IMR-90 (cell line): ENCODE measurements at regions not wholly inside any gene's neighbourhood (a gene's known extent, or its start where the extent isn't known, plus 50 kb on each side); places are given as distances from the start of the nearest gene placed in this dataset.

Experiments
- ATAC-seq: fragments of 200-7000 bp; cut with Tn5 transposase; 2 replicates; pipeline ENCODE4 v1.9.1; 2020; ENCODE audit warnings: low read depth, mild to moderate bottlenecking, moderate library complexity
- BruUV-seq: library from RNA; stranded (reverse); fragments of 400-500 nt; replicated peaks from 2 replicates; lab custom pipeline; 2021; lab: Mats Ljungman, UMichigan
- CTCF ChIA-PET: fragments of 300-600 bp; formaldehyde crosslinking; extraction: SDS; loops from one replicate; lab custom pipeline; 2021; ENCODE audit warnings: antibody characterized with exemption; lab: Yijun Ruan, JAX
- POLR2A ChIA-PET: fragments of 300-600 bp; sonication (Branson Sonifier 250); formaldehyde crosslinking; loops from one replicate; lab custom pipeline; 2022; ENCODE audit warnings: antibody characterized with exemption; ENCODE audit not compliant: unreplicated experiment; lab: Charles Lee
- DNase-seq: peaks from one replicate; pipeline ENCODE4 v3.0.0; 2013
- H2AFZ ChIP-seq: replicated peaks from 2 replicates; pipeline ENCODE3; 2013; ENCODE audit warnings: low read length, mild to moderate bottlenecking; ENCODE audit not compliant: poor library complexity
- H2AK5ac ChIP-seq: 2 replicates; pipeline ENCODE4 v1.6.1; 2013; ENCODE audit warnings: low read depth, low read length, inconsistent platforms
- H2AK9ac ChIP-seq: replicated peaks from 2 replicates; pipeline ENCODE3; 2013; ENCODE audit warnings: mild to moderate bottlenecking, low read depth, low read length, moderate library complexity; ENCODE audit not compliant: poor library complexity
- H2BK120ac ChIP-seq: 2 replicates; pipeline ENCODE4 v1.6.1; 2013; ENCODE audit warnings: low read depth, low read length, inconsistent platforms
- H2BK15ac ChIP-seq: 3 replicates; pipeline ENCODE4 v1.6.1; 2013; ENCODE audit warnings: low read depth, low read length, inconsistent platforms
- H2BK20ac ChIP-seq: 2 replicates; pipeline ENCODE4 v1.6.1; 2013; ENCODE audit warnings: low read depth, mild to moderate bottlenecking, inconsistent platforms, low read length, moderate library complexity
- H2BK5ac ChIP-seq: 2 replicates; pipeline ENCODE4 v1.6.1; 2013; ENCODE audit warnings: mild to moderate bottlenecking, low read depth, low read length, inconsistent platforms; ENCODE audit not compliant: poor library complexity, severe bottlenecking
- H3K14ac ChIP-seq: replicated peaks from 2 replicates; pipeline ENCODE4 v1.6.1; 2013; ENCODE audit warnings: low read depth, low read length, inconsistent platforms
- H3K18ac ChIP-seq: 2 replicates; pipeline ENCODE4 v1.6.1; 2013; ENCODE audit warnings: low read depth, low read length, control low read depth
- H3K23ac ChIP-seq: 2 replicates; pipeline ENCODE4 v1.6.1; 2013; ENCODE audit warnings: low read depth, low read length, inconsistent platforms
- H3K27ac ChIP-seq: 2 replicates; pipeline ENCODE4 v1.5.1; 2013; ENCODE audit warnings: mild to moderate bottlenecking, control low read depth, low read length; ENCODE audit not compliant: insufficient read depth
- H3K27me3 ChIP-seq: 2 replicates; pipeline ENCODE4 v1.6.1; 2013; ENCODE audit warnings: low read length; ENCODE audit not compliant: control insufficient read depth, insufficient read depth
- H3K36me3 ChIP-seq: 2 replicates; pipeline ENCODE4 v1.6.1; 2013; ENCODE audit warnings: low read length, mixed read lengths; ENCODE audit not compliant: control insufficient read depth, insufficient read depth
- H3K4ac ChIP-seq: 2 replicates; pipeline ENCODE4 v1.6.1; 2013; ENCODE audit warnings: low read depth, low read length, inconsistent platforms
- H3K4me1 ChIP-seq: 2 replicates; pipeline ENCODE4 v1.6.1; 2013; ENCODE audit warnings: low read length, mixed read lengths; ENCODE audit not compliant: control insufficient read depth, insufficient read depth
- H3K4me2 ChIP-seq: 2 replicates; pipeline ENCODE4 v1.6.1; 2013; ENCODE audit warnings: low read depth, mild to moderate bottlenecking, control low read depth, low read length, moderate library complexity
- H3K4me3 ChIP-seq: 2 replicates; pipeline ENCODE4 v1.5.1; 2013; ENCODE audit warnings: low read depth, mild to moderate bottlenecking, control low read depth, low read length, moderate library complexity; ENCODE audit not compliant: insufficient read depth
- H3K56ac ChIP-seq: 2 replicates; pipeline ENCODE4 v1.6.1; 2013; ENCODE audit warnings: low read length, inconsistent platforms; ENCODE audit not compliant: insufficient read depth; ENCODE audit errors: extremely low read depth
- H3K79me1 ChIP-seq, 2 experiments: 2 replicates each; pipeline ENCODE4 v1.6.1; 2013; ENCODE audit warnings: low read length in 2 of 2, inconsistent platforms in 1 of 2, low read depth in 1 of 2
- H3K9ac ChIP-seq: 2 replicates; pipeline ENCODE4 v1.6.1; 2013; ENCODE audit warnings: low read depth, low read length, control low read depth
- H3K9me1 ChIP-seq: 2 replicates; pipeline ENCODE4 v1.6.1; 2013; ENCODE audit warnings: low read length, inconsistent platforms; ENCODE audit not compliant: insufficient read depth
- H3K9me3 ChIP-seq: 2 replicates; pipeline ENCODE4 v1.6.1; 2013; ENCODE audit warnings: low read length; ENCODE audit not compliant: control insufficient read depth, insufficient read depth
- H4K20me1 ChIP-seq: 2 replicates; pipeline ENCODE4 v1.6.1; 2013; ENCODE audit warnings: low read length, inconsistent platforms; ENCODE audit not compliant: insufficient read depth
- H4K5ac ChIP-seq: 2 replicates; pipeline ENCODE4 v1.6.1; 2013; ENCODE audit warnings: mild to moderate bottlenecking, low read depth, low read length, control low read depth
- H4K8ac ChIP-seq, 2 experiments: 2 replicates each; pipeline ENCODE4 v1.6.1; 2013; ENCODE audit warnings: low read depth in 2 of 2, low read length in 2 of 2, control low read depth in 1 of 2, inconsistent platforms in 1 of 2
- H4K91ac ChIP-seq: 2 replicates; pipeline ENCODE4 v1.6.1; 2013; ENCODE audit warnings: low read depth, low read length, inconsistent platforms; ENCODE audit not compliant: insufficient read depth
- BHLHE40 ChIP-seq: fragments of 150-350 bp; IDR thresholded peaks from 2 replicates; pipeline ENCODE4 v1.6.1; 2016; ENCODE audit warnings: mild to moderate bottlenecking, low read depth, low read length
- CEBPB ChIP-seq: IDR thresholded peaks from 2 replicates; pipeline ENCODE4 v1.6.1; 2012; ENCODE audit warnings: low read depth, low read length, improper control_type of control experiment
- CHD1 ChIP-seq: IDR thresholded peaks from 2 replicates; pipeline ENCODE4 v1.6.1; 2012; ENCODE audit warnings: low read depth, low read length, improper control_type of control experiment
- FOS ChIP-seq: fragments of 150-350 bp; IDR thresholded peaks from 2 replicates; pipeline ENCODE4 v1.6.1; 2016; ENCODE audit warnings: low read depth, low read length
- MAFK ChIP-seq: IDR thresholded peaks from 2 replicates; pipeline ENCODE4 v1.6.1; 2012; ENCODE audit warnings: low read depth, low read length, improper control_type of control experiment
- MAZ ChIP-seq: IDR thresholded peaks from 2 replicates; pipeline ENCODE4 v1.6.1; 2012; ENCODE audit warnings: low read depth, mild to moderate bottlenecking, low read length, improper control_type of control experiment, moderate library complexity, borderline replicate concordance
- MXI1 ChIP-seq: IDR thresholded peaks from 2 replicates; pipeline ENCODE4 v1.6.1; 2012; ENCODE audit warnings: low read depth, mild to moderate bottlenecking, low read length, moderate library complexity, borderline replicate concordance
- NFE2L2 ChIP-seq: fragments of 150-350 bp; IDR thresholded peaks from 2 replicates; pipeline ENCODE4 v1.6.1; 2016; ENCODE audit warnings: low read depth, mild to moderate bottlenecking, low read length
- POLR2A ChIP-seq: IDR thresholded peaks from 2 replicates; pipeline ENCODE4 v1.6.1; 2012; ENCODE audit warnings: mild to moderate bottlenecking, low read depth, low read length
- RAD21 ChIP-seq: IDR thresholded peaks from 2 replicates; pipeline ENCODE4 v1.6.1; 2012; ENCODE audit warnings: low read length, improper control_type of control experiment
- RCOR1 ChIP-seq: IDR thresholded peaks from 2 replicates; pipeline ENCODE4 v1.6.1; 2012; ENCODE audit warnings: mild to moderate bottlenecking, low read length, improper control_type of control experiment; ENCODE audit not compliant: insufficient replicate concordance
- RFX5 ChIP-seq: IDR thresholded peaks from 2 replicates; pipeline ENCODE4 v1.8.0; 2012; ENCODE audit warnings: low read depth, mild to moderate bottlenecking, low read length, moderate library complexity
- SMC3 ChIP-seq: fragments of 150-350 bp; IDR thresholded peaks from 2 replicates; pipeline ENCODE4 v1.6.1; 2016; ENCODE audit warnings: low read depth, mild to moderate bottlenecking, antibody characterized with exemption, low read length, moderate library complexity
- WGBS, 2 experiments: methylation state at CpG; one replicate each; pipeline versions ENCODE4 v1.1.5 to v1.1.7; 2013; ENCODE audit warnings: missing lambda C conversion rate in 2 of 2; ENCODE audit not compliant: insufficient read length in 1 of 2; ENCODE audit errors: extremely low coverage in 2 of 2; 5-methylcytosine and 5-hydroxymethylcytosine counted together
- dilution Hi-C: fragments of 300-500 bp; cut with HindIII; formaldehyde crosslinking; loops from one replicate; pipeline ENCODE4 v1.14.3; 2018; ENCODE audit warnings: low sequenced_read_pairs; ENCODE audit not compliant: unreplicated experiment
- in situ Hi-C: fragments of 300-500 bp; cut with MboI; formaldehyde crosslinking; loops from 3 replicates; pipeline ENCODE4 v1.14.3; 2019; ENCODE audit warnings: low sequenced_read_pairs, inconsistent platforms, mixed read lengths
- intact Hi-C: fragments of 100-400 bp; cut with micrococcal nuclease; formaldehyde crosslinking; loops from 2 replicates; pipeline ENCODE4 v1.10.0; 2022
- TF ChIP-seq, protein P1 (sequence below): fragments of 150-350 bp; IDR thresholded peaks from 2 replicates; pipeline ENCODE4 v1.6.1; 2016; ENCODE audit warnings: low read depth, mild to moderate bottlenecking, low read length, moderate library complexity, borderline replicate concordance
- TF ChIP-seq, protein P2 (sequence below): fragments of 150-350 bp; IDR thresholded peaks from 2 replicates; pipeline ENCODE4 v1.6.1; 2017; ENCODE audit warnings: mild to moderate bottlenecking, antibody characterized with exemption, low read length, low read depth
- TF ChIP-seq, protein P3 (sequence below): conservative IDR thresholded peaks from 2 replicates; pipeline ENCODE4 v1.5.1; 2012; ENCODE audit warnings: mild to moderate bottlenecking, low read depth, low read length, improper control_type of control experiment

DNA sequence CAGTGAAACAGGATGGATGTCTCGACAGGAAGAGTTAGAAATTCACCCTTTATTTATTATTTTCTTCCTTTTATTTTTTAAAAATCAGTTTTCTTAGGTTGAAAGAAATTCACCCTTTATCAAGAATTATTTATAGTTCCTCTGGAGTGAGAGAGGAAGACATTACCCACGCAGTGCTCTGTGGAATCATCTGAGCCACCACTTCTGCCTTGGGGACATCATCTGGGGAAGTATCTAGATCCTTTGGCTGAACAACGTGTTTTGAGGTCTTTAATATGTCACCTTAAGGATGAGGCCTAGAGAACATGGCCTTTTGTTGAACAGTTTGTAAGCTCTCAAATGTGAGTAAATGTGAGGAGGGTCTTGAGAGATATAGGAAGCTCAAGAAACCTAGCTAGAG lies 183.3 kb downstream of the UTP18 start:
- H2AFZ ChIP-seq, result no peak overlapping the region
- no peaks in the 10 kb centered on the region for H3K9me1 ChIP-seq
- no peak overlapping the region for H3K4ac ChIP-seq
- H2AK9ac ChIP-seq, result no peak overlapping the region
- H3K27ac ChIP-seq, result no peak overlapping the region
- H3K18ac ChIP-seq, result no peak overlapping the region
- H4K5ac ChIP-seq, result no peak overlapping the region
- BruUV-seq, result no TSS peak
- no peaks in the 10 kb centered on the region for H4K20me1 ChIP-seq
- no peak overlapping the region for H2BK120ac ChIP-seq
- H2BK5ac ChIP-seq, result no peak overlapping the region
- no peak overlapping the region for H4K91ac ChIP-seq
- no peak overlapping the region for H3K4me3 ChIP-seq
- no peak overlapping the region for H3K9ac ChIP-seq
- no peak overlapping the region for H3K4me2 ChIP-seq
- H2AK5ac ChIP-seq, result no peak overlapping the region
- H3K9me3 ChIP-seq, result no peaks in the 10 kb centered on the region
- H3K27me3 ChIP-seq, result no peaks in the 10 kb centered on the region
- H3K79me1 ChIP-seq, result no peaks in the 10 kb centered on the region
- DNase-seq (no peak), ATAC-seq (no peak)
- H3K23ac ChIP-seq, result no peak overlapping the region
- in situ Hi-C loops (no loop called here), dilution Hi-C loops (no loop called here), intact Hi-C loops (no loop called here)
- POLR2A ChIA-PET, result no interaction called here
- WGBS, 2 experiments, result no CpG with 5 or more reads among the region's 3 CpGs
- H3K36me3 ChIP-seq, result no peaks in the 10 kb centered on the region
- CTCF ChIA-PET, result no interaction called here
- no peaks in the 10 kb centered on the region for H3K4me1 ChIP-seq
- H2BK20ac ChIP-seq, result no peak overlapping the region
- H3K14ac ChIP-seq, result no peak overlapping the region
- no peak overlapping the region for H3K56ac ChIP-seq
- TF ChIP-seq RAD21 (no peak), NFE2L2 (no peak), CHD1 (no peak), RCOR1 (no peak), CEBPB (no peak), MAFK (no peak), MXI1 (no peak), MAZ (no peak), SMC3 (no peak), FOS (no peak), RFX5 (no peak), POLR2A (no peak), BHLHE40 (no peak)
- TF ChIP-seq, protein P1, sequence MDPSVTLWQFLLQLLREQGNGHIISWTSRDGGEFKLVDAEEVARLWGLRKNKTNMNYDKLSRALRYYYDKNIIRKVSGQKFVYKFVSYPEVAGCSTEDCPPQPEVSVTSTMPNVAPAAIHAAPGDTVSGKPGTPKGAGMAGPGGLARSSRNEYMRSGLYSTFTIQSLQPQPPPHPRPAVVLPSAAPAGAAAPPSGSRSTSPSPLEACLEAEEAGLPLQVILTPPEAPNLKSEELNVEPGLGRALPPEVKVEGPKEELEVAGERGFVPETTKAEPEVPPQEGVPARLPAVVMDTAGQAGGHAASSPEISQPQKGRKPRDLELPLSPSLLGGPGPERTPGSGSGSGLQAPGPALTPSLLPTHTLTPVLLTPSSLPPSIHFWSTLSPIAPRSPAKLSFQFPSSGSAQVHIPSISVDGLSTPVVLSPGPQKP, result no peak
- TF ChIP-seq, protein P2, sequence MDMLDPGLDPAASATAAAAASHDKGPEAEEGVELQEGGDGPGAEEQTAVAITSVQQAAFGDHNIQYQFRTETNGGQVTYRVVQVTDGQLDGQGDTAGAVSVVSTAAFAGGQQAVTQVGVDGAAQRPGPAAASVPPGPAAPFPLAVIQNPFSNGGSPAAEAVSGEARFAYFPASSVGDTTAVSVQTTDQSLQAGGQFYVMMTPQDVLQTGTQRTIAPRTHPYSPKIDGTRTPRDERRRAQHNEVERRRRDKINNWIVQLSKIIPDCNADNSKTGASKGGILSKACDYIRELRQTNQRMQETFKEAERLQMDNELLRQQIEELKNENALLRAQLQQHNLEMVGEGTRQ, result no peak
- TF ChIP-seq, protein P3, sequence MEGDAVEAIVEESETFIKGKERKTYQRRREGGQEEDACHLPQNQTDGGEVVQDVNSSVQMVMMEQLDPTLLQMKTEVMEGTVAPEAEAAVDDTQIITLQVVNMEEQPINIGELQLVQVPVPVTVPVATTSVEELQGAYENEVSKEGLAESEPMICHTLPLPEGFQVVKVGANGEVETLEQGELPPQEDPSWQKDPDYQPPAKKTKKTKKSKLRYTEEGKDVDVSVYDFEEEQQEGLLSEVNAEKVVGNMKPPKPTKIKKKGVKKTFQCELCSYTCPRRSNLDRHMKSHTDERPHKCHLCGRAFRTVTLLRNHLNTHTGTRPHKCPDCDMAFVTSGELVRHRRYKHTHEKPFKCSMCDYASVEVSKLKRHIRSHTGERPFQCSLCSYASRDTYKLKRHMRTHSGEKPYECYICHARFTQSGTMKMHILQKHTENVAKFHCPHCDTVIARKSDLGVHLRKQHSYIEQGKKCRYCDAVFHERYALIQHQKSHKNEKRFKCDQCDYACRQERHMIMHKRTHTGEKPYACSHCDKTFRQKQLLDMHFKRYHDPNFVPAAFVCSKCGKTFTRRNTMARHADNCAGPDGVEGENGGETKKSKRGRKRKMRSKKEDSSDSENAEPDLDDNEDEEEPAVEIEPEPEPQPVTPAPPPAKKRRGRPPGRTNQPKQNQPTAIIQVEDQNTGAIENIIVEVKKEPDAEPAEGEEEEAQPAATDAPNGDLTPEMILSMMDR, result no peak
- H4K8ac ChIP-seq, result no peak overlapping the region
- no peak overlapping the region for H2BK15ac ChIP-seq
